H9 (cell line): ENCODE measurements at regions not wholly inside any gene's neighbourhood (a gene's known extent, or its start where the extent isn't known, plus 50 kb on each side); places are given as distances from the start of the nearest gene placed in this dataset.

ENCODE experiments used
- DNase-seq: peaks from one replicate; pipeline ENCODE4 v3.0.0-alpha.2; 2017
- H2AFZ ChIP-seq: one replicate; pipeline ENCODE4 v1.6.1; 2013; ENCODE audit warnings: mild to moderate bottlenecking, low read length, control low read depth, moderate library complexity
- H2AK5ac ChIP-seq: 2 replicates; pipeline ENCODE4 v1.6.1; 2013; ENCODE audit warnings: low read length, control low read depth, mixed read lengths; ENCODE audit not compliant: insufficient read length
- H2BK120ac ChIP-seq: one replicate; pipeline ENCODE4 v1.6.1; 2013; ENCODE audit warnings: low read depth, mild to moderate bottlenecking, low read length, control low read depth, inconsistent platforms; ENCODE audit not compliant: poor library complexity, severe bottlenecking
- H2BK12ac ChIP-seq: 2 replicates; pipeline ENCODE4 v1.6.1; 2013; ENCODE audit warnings: low read length, control low read depth, mixed read lengths, low read depth; ENCODE audit not compliant: insufficient read length
- H2BK15ac ChIP-seq: 2 replicates; pipeline ENCODE4 v1.6.1; 2013; ENCODE audit warnings: low read depth, low read length, control low read depth
- H2BK20ac ChIP-seq: one replicate; pipeline ENCODE4 v1.6.1; 2013; ENCODE audit warnings: low read depth, mild to moderate bottlenecking, low read length, control low read depth, inconsistent platforms; ENCODE audit not compliant: poor library complexity, severe bottlenecking
- H2BK5ac ChIP-seq: 2 replicates; pipeline ENCODE4 v1.6.1; 2013; ENCODE audit warnings: low read length, control low read depth, mixed read lengths; ENCODE audit not compliant: insufficient read length
- H3K14ac ChIP-seq: 2 replicates; pipeline ENCODE4 v1.6.1; 2013; ENCODE audit warnings: low read length, control low read depth; ENCODE audit not compliant: insufficient read depth
- H3K18ac ChIP-seq: 2 replicates; pipeline ENCODE4 v1.6.1; 2013; ENCODE audit warnings: low read depth, mild to moderate bottlenecking, mixed read lengths, low read length, control low read depth; ENCODE audit not compliant: insufficient read length
- H3K23ac ChIP-seq: 2 replicates; pipeline ENCODE4 v1.6.1; 2013; ENCODE audit warnings: low read length, control low read depth, mixed read lengths, low read depth; ENCODE audit not compliant: insufficient read length
- H3K23me2 ChIP-seq: 2 replicates; pipeline ENCODE4 v1.6.1; 2013; ENCODE audit warnings: low read depth, mild to moderate bottlenecking, mixed read lengths, low read length, control low read depth; ENCODE audit not compliant: insufficient read length, poor library complexity, severe bottlenecking
- H3K27ac ChIP-seq: 2 replicates; pipeline ENCODE4 v1.5.1; 2013; ENCODE audit warnings: low read length, control low read depth, mixed read lengths, low read depth; ENCODE audit not compliant: insufficient read length
- H3K27me3 ChIP-seq: 2 replicates; pipeline ENCODE4 v1.6.1; 2013; ENCODE audit warnings: low read length, control low read depth, inconsistent platforms; ENCODE audit not compliant: insufficient read depth
- H3K4ac ChIP-seq: 2 replicates; pipeline ENCODE4 v1.6.1; 2013; ENCODE audit warnings: low read depth, mild to moderate bottlenecking, control low read depth, inconsistent platforms, low read length, moderate library complexity
- H3K4me1 ChIP-seq: 2 replicates; pipeline ENCODE4 v1.6.1; 2013; ENCODE audit warnings: low read length, control low read depth, inconsistent platforms; ENCODE audit not compliant: insufficient read depth
- H3K4me2 ChIP-seq: 2 replicates; pipeline ENCODE4 v1.6.1; 2013; ENCODE audit warnings: low read length, control low read depth, mixed read lengths; ENCODE audit not compliant: insufficient read length, insufficient read depth
- H3K56ac ChIP-seq: 2 replicates; pipeline ENCODE4 v1.6.1; 2013; ENCODE audit warnings: low read depth, mild to moderate bottlenecking, mixed read lengths, low read length, control low read depth; ENCODE audit not compliant: insufficient read length
- H3K79me1 ChIP-seq: 2 replicates; pipeline ENCODE4 v1.6.1; 2013; ENCODE audit warnings: low read depth, mild to moderate bottlenecking, moderate library complexity, low read length, control low read depth, inconsistent platforms; ENCODE audit not compliant: insufficient read depth, poor library complexity, severe bottlenecking
- H3K79me2 ChIP-seq: 2 replicates; pipeline ENCODE4 v1.6.1; 2013; ENCODE audit warnings: low read length, control low read depth, inconsistent platforms; ENCODE audit not compliant: insufficient read depth
- H3K9ac ChIP-seq: 2 replicates; pipeline ENCODE4 v1.6.1; 2013; ENCODE audit warnings: low read length, control low read depth, mixed read lengths; ENCODE audit not compliant: insufficient read length; ENCODE audit errors: extremely low read depth
- H3K9me3 ChIP-seq: one replicate; pipeline ENCODE4 v1.6.1; 2013; ENCODE audit warnings: low read depth, low read length, inconsistent platforms; ENCODE audit not compliant: control insufficient read depth
- H3T11ph ChIP-seq: one replicate; pipeline ENCODE4 v1.6.1; 2013; ENCODE audit warnings: mild to moderate bottlenecking, low read length, control low read depth, inconsistent platforms
- H4K20me1 ChIP-seq: one replicate; pipeline ENCODE4 v1.6.1; 2013; ENCODE audit not compliant: control insufficient read depth, insufficient read length, insufficient read depth
- H4K5ac ChIP-seq: 2 replicates; pipeline ENCODE4 v1.6.1; 2013; ENCODE audit warnings: low read depth, mild to moderate bottlenecking, mixed read lengths, low read length, control low read depth; ENCODE audit not compliant: insufficient read length
- H4K8ac ChIP-seq: replicated peaks from 2 replicates; pipeline ENCODE4 v1.6.1; 2013; ENCODE audit warnings: low read length, control low read depth, mixed read lengths, low read depth; ENCODE audit not compliant: insufficient read length
- H4K91ac ChIP-seq: 2 replicates; pipeline ENCODE4 v1.6.1; 2013; ENCODE audit warnings: low read depth, mild to moderate bottlenecking, moderate library complexity, mixed read lengths, low read length, control low read depth; ENCODE audit not compliant: insufficient read length
- H3K27ac Mint-ChIP-seq, 3 experiments: 2 replicates in 2 of 3; 3 replicates in 1 of 3; pipeline ENCODE4 v1.8.0; 2020 to 2021; ENCODE audit warnings: mixed read lengths in 3 of 3, mild to moderate bottlenecking in 1 of 3, moderate library complexity in 1 of 3
- H3K27me3 Mint-ChIP-seq: 2 replicates; pipeline ENCODE4 v1.8.0; 2021; ENCODE audit warnings: low read depth, mild to moderate bottlenecking, moderate library complexity, mixed read lengths
- H3K36me3 Mint-ChIP-seq, 3 experiments: 2 replicates in 2 of 3; 3 replicates in 1 of 3; pipeline ENCODE4 v1.8.0; 2020 to 2021; ENCODE audit warnings: low read depth in 3 of 3, mixed read lengths in 3 of 3; ENCODE audit not compliant: insufficient read depth in 1 of 3
- H3K4me1 Mint-ChIP-seq, 2 experiments: 2 replicates each; pipeline ENCODE4 v1.8.0; 2020; ENCODE audit warnings: mixed read lengths in 2 of 2
- H3K4me3 Mint-ChIP-seq, 2 experiments: 2 replicates in 1 of 2; 3 replicates in 1 of 2; pipeline ENCODE4 v1.8.0; 2020 to 2021; ENCODE audit warnings: mild to moderate bottlenecking in 2 of 2, mixed read lengths in 2 of 2, moderate library complexity in 1 of 2
- H3K9me3 Mint-ChIP-seq, 2 experiments: 2 replicates in 1 of 2; 3 replicates in 1 of 2; pipeline ENCODE4 v1.8.0; 2020; ENCODE audit warnings: mild to moderate bottlenecking in 2 of 2, mixed read lengths in 2 of 2, moderate library complexity in 1 of 2
- CTCF ChIP-seq: fragments of 200-600 bp; sonication (generic); conservative IDR thresholded peaks from 3 replicates; pipeline ENCODE4 v1.8.0; 2021; ENCODE audit warnings: antibody characterized with exemption, mild to moderate bottlenecking
- WGBS: extraction: QIAGEN DNeasy Blood & Tissue Kit; methylation state at CpG from one replicate; pipeline ENCODE4 v1.1.7; 2013; ENCODE audit warnings: missing lambda C conversion rate, low lambda C conversion rate, mixed read lengths; ENCODE audit not compliant: insufficient read length; ENCODE audit errors: extremely low coverage; 5-methylcytosine and 5-hydroxymethylcytosine counted together

DNA sequence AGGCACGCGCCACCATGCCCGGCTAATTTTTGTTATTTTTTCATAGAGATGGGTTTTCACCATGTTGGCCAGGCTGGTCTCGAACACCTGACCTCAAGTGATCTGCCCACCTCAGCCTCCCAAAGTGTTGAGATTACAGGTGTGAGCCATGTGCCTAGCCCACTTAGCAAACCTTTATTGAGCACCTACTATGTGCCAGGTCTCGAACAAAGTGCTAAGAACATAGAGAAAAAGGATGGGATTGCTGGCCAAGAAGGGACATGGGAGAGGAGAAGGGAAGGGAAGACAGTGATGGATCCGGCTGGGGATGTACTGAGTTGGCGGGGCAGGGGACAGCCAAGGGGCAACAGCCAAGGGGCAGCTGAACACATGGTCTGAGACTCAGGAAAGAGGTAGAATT lies 55.6 kb upstream of the RPL11 start:
- Histone ChIP-seq H4K20me1 (no peaks in the 10 kb centered on the region), H3T11ph (no peak overlapping the region), H2AFZ (no peak overlapping the region), H2BK120ac (no peak overlapping the region), H2AK5ac (no peak overlapping the region), H3K4ac (no peak overlapping the region), H4K5ac (no peak overlapping the region), H2BK5ac (no peak overlapping the region), H3K9me3 (no peaks in the 10 kb centered on the region), H3K14ac (no peak overlapping the region), H3K23me2 (no peaks in the 10 kb centered on the region), H3K18ac (no peak overlapping the region), H3K56ac (no peak overlapping the region), H3K4me1 (no peaks in the 10 kb centered on the region), H3K9ac (no peak overlapping the region), H3K79me1 (no peaks in the 10 kb centered on the region), H3K4me2 (no peak overlapping the region), H2BK20ac (no peak overlapping the region), H3K79me2 (no peaks in the 10 kb centered on the region), H3K27me3 (no peaks in the 10 kb centered on the region; the same call in 1 of the 2 replicates), H3K27ac (no peak overlapping the region), H4K8ac (no peak overlapping the region), H2BK15ac (no peak overlapping the region), H3K23ac (no peak overlapping the region), H4K91ac (no peak overlapping the region), H2BK12ac (no peak overlapping the region)
- Mint-ChIP-seq H3K9me3 (no peaks in the 10 kb centered on the region), H3K27me3 (peaks cover 22% of the 10 kb centered on the region), H3K27ac (no peak overlapping the region), H3K4me3 (peak overlapping the region in 1 of 2 experiments; percentile 41; a peak in 1 of 5 replicates), H3K4me1 (peaks cover 22 to 26% of the 10 kb centered on the region in 2 experiments), H3K36me3 (no peaks in the 10 kb centered on the region)
- DNase-seq: no peak
- TF ChIP-seq CTCF: no peak
- no CpG with 5 or more reads among the region's 7 CpGs for WGBS
